Left colon (tissue), 2 donors: ENCODE measurements at regions not wholly inside any gene's neighbourhood (a gene's known extent, or its start where the extent isn't known, plus 50 kb on each side); places are given as distances from the start of the nearest gene placed in this dataset.
A peak's percentile ranks its signal among the peaks of the same experiment; 100 is the strongest.
"Not testable (repeated sequence)": the region's sequence is repeated elsewhere in the genome, so short reads cannot be mapped to it uniquely, and the experiment has no call there.

Experiments used
- ATAC-seq: fragments of 200-7000 bp; cut with Tn5 transposase; one replicate; pipeline ENCODE4 v1.9.1; 2020; ENCODE audit warnings: mild to moderate bottlenecking, moderate library complexity
- DNase-seq, 2 donors: peaks; one replicate each; pipeline ENCODE4 v3.0.0-alpha.2; 2020
- intact Hi-C, 2 donors: fragments of 100-400 bp; cut with DNase I in 1 of 2; cut with micrococcal nuclease in 1 of 2; formaldehyde crosslinking; loops; one replicate each; pipeline versions ENCODE4 v1.11.2 to v1.14.0; 2022; cut with DNase I, micrococcal nuclease
- donor health status: DM: no; HTN: no; CAD: no.
- donor health status: DM: yes; HTN: yes; CAD: no.

- no peak for ATAC-seq
- intact Hi-C loops = no loop called here
- no peak for DNase-seq
These were observed 53.3 kb upstream of the CYLC2 start for GRCh38 chr9:102941868-102942267.

- DNase-seq (no peak), ATAC-seq (no peak)
- intact Hi-C loops = no loop called here
These were observed 72.6 kb upstream of the CYLC2 start for GRCh38 chr9:102922526-102922925.

- intact Hi-C loops = no loop called here
- DNase-seq (no peak), ATAC-seq (no peak)
These were observed 83.9 kb upstream of the CYLC2 start for GRCh38 chr9:102911185-102911584.

GRCh38 chr9:102905795-102906194 lies 89.3 kb upstream of the CYLC2 start:
- DNase-seq, intact Hi-C loops, ATAC-seq: not testable (repeated sequence)

- intact Hi-C loops = no loop called here
- no peak for ATAC-seq
- DNase-seq = no peak
These were observed 103.1 kb upstream of the CYLC2 start for GRCh38 chr9:102892025-102892424.

GRCh38 chr9:102888747-102889146 lies 106.4 kb upstream of the CYLC2 start:
- intact Hi-C loops, ATAC-seq, DNase-seq: not testable (repeated sequence)

GRCh38 chr9:102875687-102876086 lies 119.4 kb upstream of the CYLC2 start:
- no peak for DNase-seq
- intact Hi-C loops = no loop called here
- no peak for ATAC-seq

- no peak for DNase-seq
- intact Hi-C loops = no loop called here
- no peak for ATAC-seq
These were observed 127.6 kb upstream of the CYLC2 start for GRCh38 chr9:102867488-102867887.

GRCh38 chr9:102862478-102862877 lies 132.7 kb upstream of the CYLC2 start:
- no peak for ATAC-seq
- intact Hi-C loops = no loop called here
- DNase-seq = no peak

GRCh38 chr9:102855641-102856040 lies 139.5 kb upstream of the CYLC2 start:
- intact Hi-C loops = no loop called here
- ATAC-seq (no peak), DNase-seq (no peak)

GRCh38 chr9:102845827-102846371 lies 149.2 kb upstream of the CYLC2 start:
- ATAC-seq (peak; percentile 54), DNase-seq (no peak)
- intact Hi-C loops = no loop called here

GRCh38 chr9:102844716-102845115 lies 150.4 kb upstream of the CYLC2 start:
- no peak for DNase-seq
- intact Hi-C loops = no loop called here

GRCh38 chr9:102842423-102842822 lies 152.7 kb upstream of the CYLC2 start:
- ATAC-seq (peak; percentile 70), DNase-seq (no peak)
- intact Hi-C loops = no loop called here

More at GRCh38 chr9:102844716-102845115, 150.4 kb upstream of the CYLC2 start:
- peak; percentile 71 for ATAC-seq

GRCh38 chr9:102841376-102841775 lies 153.8 kb upstream of the CYLC2 start:
- intact Hi-C loops = no loop called here
- ATAC-seq = peak; percentile 69
- peak; percentile 13 to 23 for DNase-seq

- no peak for ATAC-seq
- no peak for DNase-seq
- intact Hi-C loops = no loop called here
These were observed 154.8 kb upstream of the CYLC2 start for GRCh38 chr9:102840335-102840734.

GRCh38 chr9:102832814-102833213 lies 162.3 kb upstream of the CYLC2 start:
- ATAC-seq (no peak), DNase-seq (no peak)
- intact Hi-C loops = no loop called here

GRCh38 chr9:102796244-102796643 lies 198.9 kb upstream of the CYLC2 start:
- DNase-seq (no peak), ATAC-seq (no peak)
- intact Hi-C loops = no loop called here

- ATAC-seq = no peak
- DNase-seq = no peak
- intact Hi-C loops = no loop called here
These were observed 199.6 kb upstream of the CYLC2 start for GRCh38 chr9:102795532-102795931.

GRCh38 chr9:102779356-102779755 lies 215.8 kb upstream of the CYLC2 start:
- DNase-seq = no peak
- ATAC-seq = no peak
- intact Hi-C loops = no loop called here

- no peak for DNase-seq
- intact Hi-C loops = no loop called here
These were observed 216.4 kb upstream of the CYLC2 start for GRCh38 chr9:102778746-102779145.

GRCh38 chr9:102770704-102771103 lies 224.4 kb upstream of the CYLC2 start:
- intact Hi-C loops = no loop called here
- ATAC-seq = no peak
- no peak for DNase-seq

More at GRCh38 chr9:102778746-102779145, 216.4 kb upstream of the CYLC2 start:
- ATAC-seq = no peak
